Vagina (tissue), 2 donors: ENCODE measurements at regions not wholly inside any gene's neighbourhood (a gene's known extent, or its start where the extent isn't known, plus 50 kb on each side); places are given as distances from the start of the nearest gene placed in this dataset.

Experiments
- POLR2AphosphoS5 ChIP-seq, 2 donors: sonication (generic); formaldehyde crosslinking; IDR thresholded peaks; one replicate each; pipeline ENCODE4 v1.9.0; 2017; ENCODE audit warnings: antibody characterized with exemption in 2 of 2, mild to moderate bottlenecking in 2 of 2, low read depth in 1 of 2; ENCODE audit not compliant: insufficient read depth in 1 of 2
- TF ChIP-seq, protein P1 (sequence below), 3 experiments: fragments of 450-650 bp in 2 of 3; fragments of 200-600 bp in 1 of 3; sonication (generic) in 1 of 3; IDR thresholded peaks; one replicate each; pipeline ENCODE4 v1.5.1; 2017 to 2019; ENCODE audit warnings: antibody characterized with exemption in 3 of 3, mild to moderate bottlenecking in 2 of 3, moderate library complexity in 2 of 3

DNA sequence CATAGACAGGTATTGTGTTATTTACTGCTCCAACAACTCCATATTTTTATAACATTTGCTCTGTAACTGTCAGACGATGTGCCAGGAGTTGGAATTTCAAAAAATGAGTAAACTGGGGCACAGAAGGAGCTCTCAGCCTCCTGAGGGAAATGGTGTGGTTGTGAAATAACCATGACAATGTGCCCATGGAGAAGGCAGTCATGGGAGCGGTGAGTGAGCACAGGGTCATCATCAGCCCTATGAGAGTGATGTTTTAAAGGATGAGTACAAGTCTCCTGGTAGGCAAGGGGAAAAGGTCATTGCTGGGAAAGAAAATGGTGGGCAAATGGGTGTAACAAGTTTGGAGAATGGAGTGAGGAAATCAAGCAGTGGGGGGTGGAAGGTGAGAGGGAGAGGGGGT, 115.0 kb upstream of the SEC14L1 start:
- TF ChIP-seq, protein P1, sequence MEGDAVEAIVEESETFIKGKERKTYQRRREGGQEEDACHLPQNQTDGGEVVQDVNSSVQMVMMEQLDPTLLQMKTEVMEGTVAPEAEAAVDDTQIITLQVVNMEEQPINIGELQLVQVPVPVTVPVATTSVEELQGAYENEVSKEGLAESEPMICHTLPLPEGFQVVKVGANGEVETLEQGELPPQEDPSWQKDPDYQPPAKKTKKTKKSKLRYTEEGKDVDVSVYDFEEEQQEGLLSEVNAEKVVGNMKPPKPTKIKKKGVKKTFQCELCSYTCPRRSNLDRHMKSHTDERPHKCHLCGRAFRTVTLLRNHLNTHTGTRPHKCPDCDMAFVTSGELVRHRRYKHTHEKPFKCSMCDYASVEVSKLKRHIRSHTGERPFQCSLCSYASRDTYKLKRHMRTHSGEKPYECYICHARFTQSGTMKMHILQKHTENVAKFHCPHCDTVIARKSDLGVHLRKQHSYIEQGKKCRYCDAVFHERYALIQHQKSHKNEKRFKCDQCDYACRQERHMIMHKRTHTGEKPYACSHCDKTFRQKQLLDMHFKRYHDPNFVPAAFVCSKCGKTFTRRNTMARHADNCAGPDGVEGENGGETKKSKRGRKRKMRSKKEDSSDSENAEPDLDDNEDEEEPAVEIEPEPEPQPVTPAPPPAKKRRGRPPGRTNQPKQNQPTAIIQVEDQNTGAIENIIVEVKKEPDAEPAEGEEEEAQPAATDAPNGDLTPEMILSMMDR (IDR thresholded peaks at IDR 0.05), result no peak
- no peak for TF ChIP-seq POLR2AphosphoS5 (IDR thresholded peaks at IDR 0.05; ENCODE audit: insufficient read depth in 1 of 2, low read depth in 1 of 2)
